GM23338 (cell line): ENCODE measurements at regions not wholly inside any gene's neighbourhood (a gene's known extent, or its start where the extent isn't known, plus 50 kb on each side); places are given as distances from the start of the nearest gene placed in this dataset.

Experiments
- ATAC-seq: fragments of 200-7000 bp; cut with Tn5 transposase; 3 replicates; pipeline ENCODE4 v1.9.1; 2020
- DNase-seq: peaks from one replicate; pipeline ENCODE4 v3.0.0-alpha.2; 2015; ENCODE audit warnings: low spot score
- H2AFZ ChIP-seq: fragments of 200-600 bp; sonication (generic); 2 replicates; pipeline ENCODE4 v1.8.0; 2016; ENCODE audit warnings: antibody characterized with exemption, mild to moderate bottlenecking, moderate library complexity
- H3F3A ChIP-seq: fragments of 200-600 bp; sonication (generic); replicated peaks from 2 replicates; pipeline ENCODE4 v1.8.0; 2017; ENCODE audit warnings: antibody characterized with exemption, mixed run types, low read depth
- H3K27ac ChIP-seq: fragments of 200-600 bp; sonication (generic); 2 replicates; pipeline ENCODE4 v1.6.1; 2016; ENCODE audit warnings: low read depth
- H3K27me3 ChIP-seq: fragments of 200-600 bp; sonication (generic); 2 replicates; pipeline ENCODE4 v1.8.0; 2016; ENCODE audit warnings: mild to moderate bottlenecking, mixed run types, moderate library complexity; ENCODE audit not compliant: insufficient read depth
- H3K36me3 ChIP-seq: fragments of 200-600 bp; sonication (generic); 2 replicates; pipeline ENCODE4 v1.8.0; 2016; ENCODE audit warnings: mild to moderate bottlenecking; ENCODE audit not compliant: insufficient read depth
- H3K4me1 ChIP-seq: fragments of 200-600 bp; sonication (generic); 2 replicates; pipeline ENCODE4 v1.8.0; 2016; ENCODE audit warnings: mild to moderate bottlenecking, moderate library complexity; ENCODE audit not compliant: insufficient read depth
- H3K4me2 ChIP-seq: fragments of 200-600 bp; sonication (generic); 2 replicates; pipeline ENCODE4 v1.7.1; 2017; ENCODE audit warnings: mixed run types
- H3K4me3 ChIP-seq: fragments of 200-600 bp; sonication (generic); 2 replicates; pipeline ENCODE4 v1.6.1; 2016; ENCODE audit warnings: mixed run types
- H3K79me2 ChIP-seq: fragments of 200-600 bp; sonication (generic); replicated peaks from 2 replicates; pipeline ENCODE4 v1.8.0; 2017; ENCODE audit warnings: mild to moderate bottlenecking; ENCODE audit not compliant: insufficient read depth
- H3K9me2 ChIP-seq: fragments of 200-600 bp; sonication (generic); 2 replicates; pipeline ENCODE4 v1.8.0; 2017; ENCODE audit not compliant: insufficient read depth
- H4K20me1 ChIP-seq: fragments of 200-600 bp; sonication (generic); replicated peaks from 2 replicates; pipeline ENCODE4 v1.8.0; 2017; ENCODE audit warnings: mild to moderate bottlenecking; ENCODE audit not compliant: insufficient read depth
- H3K27ac Mint-ChIP-seq: 2 replicates; pipeline ENCODE4 v1.8.0; 2020; ENCODE audit warnings: inconsistent platforms, mild to moderate bottlenecking, moderate library complexity, mixed read lengths
- H3K27me3 Mint-ChIP-seq: 3 replicates; pipeline ENCODE4 v1.8.0; 2022; ENCODE audit warnings: low read depth, mild to moderate bottlenecking, moderate library complexity, mixed read lengths, inconsistent platforms; ENCODE audit not compliant: insufficient read depth, poor library complexity
- H3K36me3 Mint-ChIP-seq: 3 replicates; pipeline ENCODE4 v1.8.0; 2021; ENCODE audit warnings: low read depth, mild to moderate bottlenecking, inconsistent platforms, moderate library complexity, mixed read lengths
- H3K4me1 Mint-ChIP-seq: 3 replicates; pipeline ENCODE4 v1.8.0; 2020; ENCODE audit warnings: mild to moderate bottlenecking, inconsistent platforms, mixed read lengths
- H3K4me3 Mint-ChIP-seq: 3 replicates; pipeline ENCODE4 v1.8.0; 2021; ENCODE audit warnings: moderate library complexity, mild to moderate bottlenecking, inconsistent platforms, mixed read lengths
- H3K9me3 Mint-ChIP-seq: 3 replicates; pipeline ENCODE4 v1.8.0; 2020; ENCODE audit warnings: moderate library complexity, mild to moderate bottlenecking, inconsistent platforms, mixed read lengths
- CREB1 ChIP-seq: fragments of 250-450 bp; sonication (Bioruptor Pico); IDR thresholded peaks from 2 replicates; pipeline ENCODE4 v1.5.0; 2020; ENCODE audit warnings: low read depth, mild to moderate bottlenecking, moderate library complexity
- EZH2 ChIP-seq: fragments of 200-600 bp; sonication (generic); IDR thresholded peaks from one replicate; pipeline ENCODE4 v1.8.0; 2017; ENCODE audit warnings: antibody characterized with exemption, mild to moderate bottlenecking, low read depth; ENCODE audit not compliant: unreplicated experiment
- EZH2phosphoT487 ChIP-seq: fragments of 200-600 bp; sonication (generic); IDR thresholded peaks from one replicate; pipeline ENCODE4 v1.8.1; 2018; ENCODE audit warnings: antibody characterized with exemption; ENCODE audit not compliant: unreplicated experiment
- JUNB ChIP-seq: IDR thresholded peaks from one replicate; pipeline ENCODE4 v1.6.1; 2016; ENCODE audit warnings: antibody characterized with exemption; ENCODE audit not compliant: unreplicated experiment
- NANOG ChIP-seq: IDR thresholded peaks from 2 replicates; pipeline ENCODE4 v1.6.1; 2016; ENCODE audit warnings: antibody characterized with exemption, borderline replicate concordance
- POLR2AphosphoS5 ChIP-seq: IDR thresholded peaks from 2 replicates; pipeline ENCODE4 v1.6.1; 2016; ENCODE audit warnings: antibody characterized with exemption, low read depth
- REST ChIP-seq: IDR thresholded peaks from one replicate; pipeline ENCODE4 v1.6.1; 2018; ENCODE audit warnings: antibody characterized with exemption; ENCODE audit not compliant: unreplicated experiment
- STAT1 ChIP-seq: IDR thresholded peaks from one replicate; pipeline ENCODE4 v1.6.1; 2016; ENCODE audit warnings: antibody characterized with exemption; ENCODE audit not compliant: unreplicated experiment
- ZNF114 ChIP-seq: fragments of 250-450 bp; sonication (Bioruptor Pico); IDR thresholded peaks from 2 replicates; pipeline ENCODE4 v1.5.0; 2020; ENCODE audit warnings: mild to moderate bottlenecking, moderate library complexity
- ZNF331 ChIP-seq: fragments of 250-450 bp; sonication (Bioruptor Pico); IDR thresholded peaks from 2 replicates; pipeline ENCODE4 v1.5.0; 2020; ENCODE audit warnings: low read depth, mild to moderate bottlenecking, moderate library complexity
- ZNF462 ChIP-seq: fragments of 250-450 bp; sonication (Bioruptor Pico); IDR thresholded peaks from 2 replicates; pipeline ENCODE4 v1.5.0; 2020; ENCODE audit warnings: mild to moderate bottlenecking, moderate library complexity
- TF ChIP-seq, protein P1 (sequence below), 2 experiments: fragments of 200-600 bp in 1 of 2; sonication (generic) in 1 of 2; conservative IDR thresholded peaks; 2 replicates each; pipeline versions ENCODE4 v1.5.1 to v1.6.1; 2016 to 2017; ENCODE audit warnings: antibody characterized with exemption in 2 of 2, low read depth in 2 of 2, mild to moderate bottlenecking in 2 of 2, moderate library complexity in 1 of 2
- TF ChIP-seq, protein P2 (sequence below): IDR thresholded peaks from 2 replicates; pipeline ENCODE4 v1.6.1; 2016; ENCODE audit warnings: antibody characterized with exemption

- Mint-ChIP-seq H3K27ac (no peak overlapping the region), H3K4me1 (no peaks in the 10 kb centered on the region), H3K9me3 (no peaks in the 10 kb centered on the region), H3K4me3 (no peak overlapping the region), H3K27me3 (peaks cover 2% of the 10 kb centered on the region), H3K36me3 (no peaks in the 10 kb centered on the region)
- DNase-seq = no peak
- H2AFZ ChIP-seq = no peak overlapping the region
- no peaks in the 10 kb centered on the region for H3K9me2 ChIP-seq
- H4K20me1 ChIP-seq = no peaks in the 10 kb centered on the region
- no peak overlapping the region for H3K4me3 ChIP-seq
- H3K79me2 ChIP-seq = no peaks in the 10 kb centered on the region
- TF ChIP-seq STAT1 (no peak), EZH2phosphoT487 (no peak), NANOG (no peak), REST (no peak), EZH2 (no peak), ZNF114 (CRISPR knock-in tag) (no peak), ZNF331 (no peak), JUNB (no peak), POLR2AphosphoS5 (no peak), CREB1 (CRISPR knock-in tag) (no peak), ZNF462 (CRISPR knock-in tag) (no peak)
- TF ChIP-seq, protein P1, sequence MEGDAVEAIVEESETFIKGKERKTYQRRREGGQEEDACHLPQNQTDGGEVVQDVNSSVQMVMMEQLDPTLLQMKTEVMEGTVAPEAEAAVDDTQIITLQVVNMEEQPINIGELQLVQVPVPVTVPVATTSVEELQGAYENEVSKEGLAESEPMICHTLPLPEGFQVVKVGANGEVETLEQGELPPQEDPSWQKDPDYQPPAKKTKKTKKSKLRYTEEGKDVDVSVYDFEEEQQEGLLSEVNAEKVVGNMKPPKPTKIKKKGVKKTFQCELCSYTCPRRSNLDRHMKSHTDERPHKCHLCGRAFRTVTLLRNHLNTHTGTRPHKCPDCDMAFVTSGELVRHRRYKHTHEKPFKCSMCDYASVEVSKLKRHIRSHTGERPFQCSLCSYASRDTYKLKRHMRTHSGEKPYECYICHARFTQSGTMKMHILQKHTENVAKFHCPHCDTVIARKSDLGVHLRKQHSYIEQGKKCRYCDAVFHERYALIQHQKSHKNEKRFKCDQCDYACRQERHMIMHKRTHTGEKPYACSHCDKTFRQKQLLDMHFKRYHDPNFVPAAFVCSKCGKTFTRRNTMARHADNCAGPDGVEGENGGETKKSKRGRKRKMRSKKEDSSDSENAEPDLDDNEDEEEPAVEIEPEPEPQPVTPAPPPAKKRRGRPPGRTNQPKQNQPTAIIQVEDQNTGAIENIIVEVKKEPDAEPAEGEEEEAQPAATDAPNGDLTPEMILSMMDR (conservative IDR thresholded peaks at IDR 0.05; ENCODE audit: low read depth in 2 of 2) = no peak
- TF ChIP-seq, protein P2, sequence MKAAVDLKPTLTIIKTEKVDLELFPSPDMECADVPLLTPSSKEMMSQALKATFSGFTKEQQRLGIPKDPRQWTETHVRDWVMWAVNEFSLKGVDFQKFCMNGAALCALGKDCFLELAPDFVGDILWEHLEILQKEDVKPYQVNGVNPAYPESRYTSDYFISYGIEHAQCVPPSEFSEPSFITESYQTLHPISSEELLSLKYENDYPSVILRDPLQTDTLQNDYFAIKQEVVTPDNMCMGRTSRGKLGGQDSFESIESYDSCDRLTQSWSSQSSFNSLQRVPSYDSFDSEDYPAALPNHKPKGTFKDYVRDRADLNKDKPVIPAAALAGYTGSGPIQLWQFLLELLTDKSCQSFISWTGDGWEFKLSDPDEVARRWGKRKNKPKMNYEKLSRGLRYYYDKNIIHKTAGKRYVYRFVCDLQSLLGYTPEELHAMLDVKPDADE = no peak
- H3F3A ChIP-seq = no peaks in the 10 kb centered on the region
- no peaks in the 10 kb centered on the region for H3K27me3 ChIP-seq
- no peaks in the 10 kb centered on the region for H3K36me3 ChIP-seq
- ATAC-seq = no peak
- H3K4me2 ChIP-seq = no peak overlapping the region
- no peak overlapping the region for H3K27ac ChIP-seq
- H3K4me1 ChIP-seq = no peaks in the 10 kb centered on the region
These were observed 399.1 kb downstream of the PPP1R2C start for GRCh38 chrX:42378857-42379256.
